ENCODE measurements at regions not wholly inside any gene's neighbourhood (a gene's known extent, or its start where the extent isn't known, plus 50 kb on each side); places are given as distances from the start of the nearest gene placed in this dataset.

GRCh38 chr13:81488021-81488420 is 1147.1 kb upstream of the SPRY2 start:
- TF ChIP-seq CTCF (IDR thresholded peaks at IDR 0.05; ENCODE audit: poor library complexity) (no peak), EZH2phosphoT487 (IDR thresholded peaks at IDR 0.05; ENCODE audit: low read depth, severe bottlenecking, unreplicated experiment) (no peak)

All from hepatocyte (in vitro differentiated cells).